T-helper 2 cell treated with Interferon-gamma antibody and Interleukin-4, amounts not matched to agents 100 ng/mL and 5 ng/mL, for 36 hours (primary cell): ENCODE measurements at regions not wholly inside any gene's neighbourhood (a gene's known extent, or its start where the extent isn't known, plus 50 kb on each side); places are given as distances from the start of the nearest gene placed in this dataset.

Experiments
- intact Hi-C: fragments of 100-400 bp; cut with micrococcal nuclease; formaldehyde crosslinking; loops from one replicate; pipeline ENCODE4 v1.15.1; 2023

GRCh38 chr1:195113471-195113870, 1494.8 kb downstream of the KCNT2 start:
- intact Hi-C loops: no loop called here

DNA sequence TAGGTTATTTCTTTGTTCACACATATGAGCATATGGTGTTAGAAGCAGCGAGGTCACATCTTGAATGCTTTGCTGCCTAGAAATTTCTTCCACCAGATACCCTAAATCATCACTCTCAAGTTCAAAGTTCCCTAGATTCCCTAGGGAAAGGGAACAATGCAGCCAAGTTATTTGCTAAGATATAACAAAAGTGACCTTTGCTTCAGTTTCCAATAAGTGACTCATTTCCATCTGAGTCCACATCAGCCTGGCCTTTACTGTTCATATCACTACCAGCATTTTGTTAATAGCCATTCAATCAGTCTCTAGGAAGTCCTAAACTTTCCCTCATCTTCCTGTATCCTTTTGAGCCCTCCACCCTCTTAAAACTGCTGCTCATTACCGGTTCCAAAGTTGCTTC, 1502.5 kb downstream of the KCNT2 start:
- intact Hi-C loops: no loop called here

- intact Hi-C loops: no loop called here
Observed at GRCh38 chr1:195105281-195105680, 1503.0 kb downstream of the KCNT2 start.

DNA sequence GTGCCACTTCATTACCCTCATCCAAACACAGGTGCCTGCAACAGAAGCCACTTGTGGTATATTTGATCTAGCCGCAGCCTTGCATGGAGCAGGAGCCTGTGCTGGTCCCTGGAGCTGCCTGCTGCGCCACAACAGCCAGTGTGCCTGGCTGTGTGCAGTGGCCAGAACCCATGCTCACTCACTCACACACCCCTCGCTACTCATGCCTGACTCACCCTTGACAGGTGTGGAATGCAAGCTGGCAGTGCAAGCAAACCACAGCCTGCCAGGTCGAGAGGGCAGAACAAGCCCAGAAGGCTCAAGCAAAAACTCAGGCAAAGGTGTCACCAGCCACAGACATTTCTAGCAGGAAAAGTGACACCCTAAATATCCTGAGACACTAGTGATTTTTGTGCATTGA, 1510.9 kb downstream of the KCNT2 start:
- intact Hi-C loops: no loop called here

GRCh38 chr1:195096051-195096521, 1512.2 kb downstream of the KCNT2 start:
- intact Hi-C loops: no loop called here

- intact Hi-C loops: no loop called here
Observed at GRCh38 chr1:195085196-195085595, 1523.0 kb downstream of the KCNT2 start.

- intact Hi-C loops: no loop called here
Observed at GRCh38 chr1:195082183-195082582, 1526.1 kb downstream of the KCNT2 start.

DNA sequence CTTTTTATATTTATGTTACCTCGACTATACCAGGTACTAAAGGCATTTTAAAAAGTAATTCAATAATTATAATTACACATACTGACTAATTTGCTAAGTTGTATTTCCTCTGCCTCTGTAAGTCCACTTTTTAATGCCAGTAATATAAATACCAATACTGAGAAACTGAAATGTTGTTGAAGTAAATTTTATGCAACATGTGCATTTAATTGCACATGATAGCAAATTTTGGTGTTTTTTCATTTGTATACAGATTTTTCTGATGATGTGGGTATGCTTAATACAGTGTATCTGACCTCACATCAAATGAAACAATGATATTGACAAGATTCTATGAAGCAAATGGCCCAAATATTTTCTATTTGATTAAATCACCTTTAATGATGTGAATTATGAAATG, 1531.6 kb downstream of the KCNT2 start:
- intact Hi-C loops: no loop called here

DNA sequence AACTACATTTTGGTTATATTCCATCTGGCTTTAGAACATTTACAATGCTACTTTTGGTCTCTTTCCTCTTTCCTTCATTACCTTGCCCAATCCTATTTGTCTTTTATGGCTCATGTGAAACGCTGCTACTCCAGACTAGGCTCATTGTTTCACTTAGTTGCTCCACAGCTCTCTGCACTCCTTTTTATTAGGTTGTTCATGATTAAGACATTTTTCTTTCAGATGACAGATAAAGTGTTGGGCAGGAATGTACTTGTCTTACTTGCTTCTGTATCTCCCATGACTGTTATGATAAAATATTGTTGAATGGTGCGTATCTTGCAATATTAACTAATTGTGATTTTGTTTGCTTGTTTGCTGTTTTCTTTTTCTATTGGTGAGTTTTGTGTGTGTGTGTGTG, 1532.3 kb downstream of the KCNT2 start:
- intact Hi-C loops: no loop called here

DNA sequence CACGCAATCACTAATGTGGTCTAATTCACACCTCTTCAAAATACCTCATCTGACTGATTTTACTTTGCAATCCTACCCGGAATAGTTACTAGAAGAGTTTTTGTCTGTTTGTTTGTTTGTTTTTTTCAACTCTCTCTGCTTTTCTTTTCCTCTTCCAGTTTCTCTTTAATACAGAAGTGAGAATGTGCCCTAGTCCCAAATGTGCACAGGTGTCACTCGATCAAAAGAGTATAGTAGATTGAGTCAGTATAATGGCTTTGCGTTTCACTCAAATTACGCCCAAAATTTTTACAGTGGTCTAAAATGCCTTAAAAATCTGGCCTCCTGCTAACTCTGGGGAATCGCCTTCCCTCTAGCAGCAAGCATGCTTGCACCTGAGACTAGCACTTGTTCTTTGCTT, 1536.8 kb downstream of the KCNT2 start:
- intact Hi-C loops: no loop called here

- intact Hi-C loops: loop anchor here (10.0 kb wide), 1 partner anchor 551 kb away; no protein-coding TSS in a partner anchor
Observed at GRCh38 chr1:195065437-195065836, 1542.8 kb downstream of the KCNT2 start.

DNA sequence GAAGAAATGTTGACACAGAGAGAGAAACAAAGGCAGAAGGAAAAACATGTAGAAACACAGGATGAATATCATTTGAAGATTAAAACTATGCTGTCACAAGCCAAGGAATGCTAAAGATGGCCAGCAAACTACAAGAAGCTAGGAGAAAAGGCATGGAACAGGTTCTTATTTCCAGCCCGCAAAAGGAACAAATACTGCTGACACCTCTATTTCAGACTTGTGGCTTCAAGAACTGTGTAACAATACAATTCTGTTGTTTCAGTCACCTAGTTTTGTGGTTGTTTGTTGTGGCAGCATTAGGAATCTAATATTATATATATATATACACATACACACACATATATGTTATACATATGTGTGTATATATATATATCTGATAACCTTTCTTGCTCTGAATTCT, 1543.9 kb downstream of the KCNT2 start:
- intact Hi-C loops: loop anchor here (10.0 kb wide), 1 partner anchor 550 kb away; no protein-coding TSS in a partner anchor

DNA sequence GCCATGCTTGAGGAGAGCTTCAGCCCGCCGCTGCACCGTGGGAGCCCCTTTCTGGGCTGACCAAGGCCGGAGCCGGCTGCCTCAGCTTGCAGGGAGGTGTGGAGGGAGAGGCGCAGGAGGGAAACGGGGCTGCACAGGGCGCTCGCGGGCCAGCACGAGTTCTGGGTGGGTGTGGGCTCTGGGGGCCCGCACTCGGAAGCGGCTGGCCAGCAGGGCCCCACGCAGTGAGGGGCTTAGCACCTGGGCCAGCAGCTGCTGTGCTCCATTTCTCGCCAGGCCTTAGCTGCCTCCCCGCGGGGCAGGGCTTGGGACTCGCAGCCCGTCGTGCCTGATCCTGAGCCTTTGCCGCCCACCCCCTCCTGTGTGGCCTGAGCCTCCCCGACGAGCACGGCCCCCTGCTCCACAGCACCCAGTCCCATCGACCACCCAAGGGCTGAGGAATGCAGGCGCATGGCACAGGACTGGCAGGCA, 1554.0 kb downstream of the KCNT2 start:
- intact Hi-C loops: no loop called here

DNA sequence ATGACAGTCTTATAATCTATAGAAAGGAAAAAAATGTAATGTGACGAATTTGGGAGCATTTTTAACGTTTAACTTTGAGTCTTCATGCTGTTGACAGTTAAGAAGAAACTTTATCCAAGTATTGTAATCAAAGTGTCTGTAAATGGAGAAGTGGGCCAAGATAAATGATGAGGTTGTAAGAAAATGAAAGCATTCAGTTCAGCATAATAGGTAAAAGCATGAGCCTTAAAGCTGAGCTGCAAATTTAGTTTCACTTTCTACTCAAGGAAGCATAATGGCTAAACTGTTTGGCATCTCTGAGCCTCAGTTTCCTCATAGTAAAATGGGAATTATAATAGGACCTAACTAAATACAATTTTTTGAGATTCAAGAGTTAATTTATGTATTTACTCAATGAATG, 1554.8 kb downstream of the KCNT2 start:
- intact Hi-C loops: no loop called here

- intact Hi-C loops: no loop called here
Observed at GRCh38 chr1:195047772-195048171, 1560.5 kb downstream of the KCNT2 start.

DNA sequence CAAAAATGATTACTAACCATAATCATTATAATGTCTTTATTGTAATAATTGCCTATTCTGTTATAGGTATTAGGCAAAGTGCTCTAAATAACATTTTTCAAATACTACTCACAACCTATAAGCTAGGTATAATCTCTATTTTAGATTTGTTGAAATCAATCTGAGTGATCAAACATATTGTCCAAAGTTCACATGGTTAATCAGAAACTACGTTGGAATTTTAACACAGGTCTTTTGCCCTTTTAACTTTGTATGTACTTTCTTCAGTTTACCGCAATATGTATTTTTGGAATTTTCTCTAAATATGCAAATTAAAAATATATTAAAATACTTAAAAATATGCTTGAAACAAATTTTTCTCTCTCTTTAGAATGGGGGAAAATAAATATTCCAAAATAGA, 1563.2 kb downstream of the KCNT2 start:
- intact Hi-C loops: no loop called here

GRCh38 chr1:195030793-195031192, 1577.4 kb downstream of the KCNT2 start:
- intact Hi-C loops: no loop called here

GRCh38 chr1:195026792-195027191, 1581.4 kb downstream of the KCNT2 start:
- intact Hi-C loops: no loop called here

DNA sequence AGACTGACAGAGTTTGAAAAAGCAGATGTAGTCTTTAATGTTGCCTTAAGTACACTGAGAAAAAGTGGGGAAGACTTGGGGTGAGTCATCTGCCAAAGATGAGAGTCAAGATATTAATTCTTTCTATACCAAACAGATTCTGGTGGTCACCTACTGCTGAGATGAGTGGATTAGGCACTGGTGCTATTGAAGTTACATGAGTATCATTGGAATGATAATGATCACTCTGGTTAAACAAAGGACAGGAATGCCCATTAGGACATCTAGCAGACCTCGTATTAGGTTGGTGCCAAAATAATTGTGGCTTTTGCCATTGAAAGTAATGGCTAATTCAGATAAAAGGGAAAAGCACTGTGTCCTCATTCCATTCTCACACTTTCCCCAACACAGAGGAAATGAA, 1588.9 kb downstream of the KCNT2 start:
- intact Hi-C loops: no loop called here

DNA sequence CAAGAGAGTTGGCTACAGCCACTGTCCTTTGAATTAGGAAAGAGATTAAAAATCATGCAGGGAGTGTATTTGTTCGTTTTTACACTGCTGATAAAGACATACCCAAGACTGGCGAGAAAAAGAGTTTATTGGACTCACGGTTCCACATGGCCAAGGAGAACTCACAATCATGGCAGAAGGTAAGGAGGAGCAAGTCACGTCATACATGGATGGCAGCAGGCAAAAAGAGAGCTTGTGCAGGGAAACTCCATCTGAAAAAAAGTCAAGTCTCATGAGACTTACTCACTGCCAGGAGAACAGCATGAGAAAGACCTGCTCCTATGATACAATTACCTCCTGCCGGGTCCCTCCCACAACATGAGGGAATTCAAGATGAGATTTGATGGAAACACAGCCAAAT, 1595.2 kb downstream of the KCNT2 start:
- intact Hi-C loops: no loop called here

DNA sequence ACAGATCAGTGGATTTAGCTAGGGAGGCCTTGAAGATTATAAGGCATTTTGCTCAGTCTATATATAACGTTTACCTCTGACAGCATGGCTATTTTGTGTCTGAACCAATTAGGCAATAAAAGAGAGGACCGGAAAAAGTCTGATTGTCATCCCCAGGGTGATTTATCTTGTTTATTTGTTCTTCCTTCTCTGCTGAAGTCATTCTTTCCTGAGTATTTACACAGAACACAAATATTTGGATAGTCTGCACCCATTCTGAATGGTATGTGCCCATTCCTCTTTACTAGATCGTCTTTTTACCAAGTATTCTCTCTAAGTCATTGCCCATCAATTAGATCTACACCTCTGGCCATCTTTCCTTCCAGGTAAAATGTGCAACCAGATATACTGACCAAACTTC, 1602.9 kb downstream of the KCNT2 start:
- intact Hi-C loops: no loop called here

GRCh38 chr1:194990483-194990882, 1617.8 kb downstream of the KCNT2 start:
- intact Hi-C loops: no loop called here

DNA sequence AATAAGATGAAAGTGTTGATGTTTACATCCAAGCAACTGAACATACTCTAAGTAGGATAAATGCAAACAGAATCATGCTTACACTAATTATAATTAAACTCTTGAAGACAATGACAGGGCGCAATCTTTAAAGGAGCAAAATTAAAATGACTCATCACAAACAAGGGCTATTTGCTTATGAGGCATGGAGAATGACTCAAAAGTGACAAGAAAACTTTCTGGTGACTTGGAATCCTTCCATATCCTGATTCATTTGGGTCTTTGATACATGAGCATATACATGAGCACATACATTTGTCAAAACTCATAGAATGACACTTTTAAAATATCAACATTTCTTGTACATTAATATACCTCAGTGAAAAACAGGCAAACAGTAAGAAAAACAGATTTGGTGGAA, 1632.3 kb downstream of the KCNT2 start:
- intact Hi-C loops: no loop called here

DNA sequence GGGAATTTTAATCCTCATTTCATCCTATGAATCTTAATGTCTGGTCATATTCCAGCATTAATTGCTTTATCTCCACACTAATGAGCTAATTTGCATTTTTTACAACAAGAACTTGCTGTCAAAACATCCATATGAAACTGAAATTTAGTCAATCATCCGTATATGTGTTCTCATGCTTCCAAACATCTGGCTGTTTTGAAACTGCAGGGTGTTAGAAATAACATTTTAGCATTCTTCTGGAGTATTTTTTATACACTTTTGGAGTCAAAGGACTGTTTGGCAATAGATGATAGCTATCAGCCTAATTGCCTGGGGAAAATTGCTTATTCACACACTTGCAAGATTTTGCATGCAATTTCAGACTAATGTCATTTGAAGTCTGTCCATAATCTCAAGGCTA, 1639.3 kb downstream of the KCNT2 start:
- intact Hi-C loops: no loop called here
